Transverse colon (tissue), 3 donors: ENCODE measurements at regions not wholly inside any gene's neighbourhood (a gene's known extent, or its start where the extent isn't known, plus 50 kb on each side); places are given as distances from the start of the nearest gene placed in this dataset.

Experiments
- EP300 ChIP-seq: sonication (generic); formaldehyde crosslinking; IDR thresholded peaks from one replicate; pipeline ENCODE4 v1.6.1; 2017; ENCODE audit warnings: antibody characterized with exemption, low read depth
- POLR2A ChIP-seq: fragments of 450-650 bp; IDR thresholded peaks from one replicate; pipeline ENCODE4 v1.6.1; 2016; ENCODE audit warnings: antibody characterized with exemption, mild to moderate bottlenecking, moderate library complexity
- TF ChIP-seq, protein P1 (sequence below), 5 experiments: fragments of 200-600 bp in 3 of 5; fragments of 450-650 bp in 2 of 5; sonication (generic) in 3 of 5; IDR thresholded peaks; 1 replicate in 2 of 5; 2 replicates in 3 of 5; pipeline ENCODE4 v1.5.1; 2016 to 2017; ENCODE audit warnings: antibody characterized with exemption in 5 of 5, inconsistent platforms in 3 of 5, mild to moderate bottlenecking in 2 of 5, moderate library complexity in 1 of 5

DNA sequence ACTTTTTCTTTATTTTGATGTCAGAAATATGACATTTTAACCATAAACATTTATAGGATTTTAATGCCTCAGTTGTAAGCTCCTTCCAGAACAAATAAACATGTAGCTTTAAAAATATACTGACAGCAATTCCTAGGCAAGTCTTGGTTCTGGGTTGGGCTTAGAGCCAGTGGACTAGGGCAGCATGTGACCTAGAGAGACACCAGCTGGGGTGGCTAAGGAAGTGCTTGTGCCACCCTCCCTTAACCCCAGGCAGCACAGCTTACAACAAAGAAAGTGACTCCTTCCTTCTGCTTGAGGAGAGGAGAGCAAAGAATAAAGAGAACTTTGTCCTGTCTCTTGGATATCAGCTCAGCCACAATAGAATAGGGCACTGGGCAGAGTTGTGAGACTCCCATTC, 61.6 kb upstream of the KTN1 start:
- TF ChIP-seq, protein P1, sequence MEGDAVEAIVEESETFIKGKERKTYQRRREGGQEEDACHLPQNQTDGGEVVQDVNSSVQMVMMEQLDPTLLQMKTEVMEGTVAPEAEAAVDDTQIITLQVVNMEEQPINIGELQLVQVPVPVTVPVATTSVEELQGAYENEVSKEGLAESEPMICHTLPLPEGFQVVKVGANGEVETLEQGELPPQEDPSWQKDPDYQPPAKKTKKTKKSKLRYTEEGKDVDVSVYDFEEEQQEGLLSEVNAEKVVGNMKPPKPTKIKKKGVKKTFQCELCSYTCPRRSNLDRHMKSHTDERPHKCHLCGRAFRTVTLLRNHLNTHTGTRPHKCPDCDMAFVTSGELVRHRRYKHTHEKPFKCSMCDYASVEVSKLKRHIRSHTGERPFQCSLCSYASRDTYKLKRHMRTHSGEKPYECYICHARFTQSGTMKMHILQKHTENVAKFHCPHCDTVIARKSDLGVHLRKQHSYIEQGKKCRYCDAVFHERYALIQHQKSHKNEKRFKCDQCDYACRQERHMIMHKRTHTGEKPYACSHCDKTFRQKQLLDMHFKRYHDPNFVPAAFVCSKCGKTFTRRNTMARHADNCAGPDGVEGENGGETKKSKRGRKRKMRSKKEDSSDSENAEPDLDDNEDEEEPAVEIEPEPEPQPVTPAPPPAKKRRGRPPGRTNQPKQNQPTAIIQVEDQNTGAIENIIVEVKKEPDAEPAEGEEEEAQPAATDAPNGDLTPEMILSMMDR (IDR thresholded peaks at IDR 0.05): no peak
- TF ChIP-seq EP300 (no peak), POLR2A (no peak)
